HCT116 (cell line): ENCODE measurements at regions not wholly inside any gene's neighbourhood (a gene's known extent, or its start where the extent isn't known, plus 50 kb on each side); places are given as distances from the start of the nearest gene placed in this dataset.

ENCODE experiments used
- ATAC-seq: fragments of 200-7000 bp; cut with Tn5 transposase; 2 replicates; pipeline ENCODE4 v1.9.1; 2020; ENCODE audit warnings: mild to moderate bottlenecking, moderate library complexity
- BruUV-seq: library from RNA; stranded (reverse); fragments of 400-500 nt; replicated peaks from 2 replicates; lab custom pipeline; 2021; lab: Mats Ljungman, UMichigan
- CTCF ChIA-PET: fragments of 300-600 bp; sonication (Branson Sonifier 250); formaldehyde crosslinking; loops from one replicate; lab custom pipeline; 2021; ENCODE audit warnings: antibody characterized with exemption; lab: Charles Lee
- POLR2A ChIA-PET: fragments of 300-600, 350-600 bp; sonication (Branson Sonifier 250); formaldehyde crosslinking; loops from one replicate; lab custom pipeline; 2021; ENCODE audit warnings: antibody characterized with exemption; lab: Charles Lee
- RAD21 ChIA-PET, 2 experiments: fragments of 300-600 bp; sonication (Branson Sonifier 250); formaldehyde crosslinking; loops; one replicate each; lab custom pipeline; 2023; ENCODE audit warnings: low total read pairs in 2 of 2; ENCODE audit not compliant: uncharacterized antibody in 2 of 2, unreplicated experiment in 2 of 2, low non-redundant PET in 1 of 2; lab: Charles Lee
- DNase-seq: peaks from one replicate; pipeline ENCODE4 v3.0.0-alpha.2; 2010; ENCODE audit warnings: low read depth, low spot score
- H2AFZ ChIP-seq: fragments of 200-600 bp; shearing (Covaris generic), sonication (generic); 2 replicates; pipeline ENCODE4 v1.6.1; 2017; ENCODE audit warnings: low read depth, mixed run types, mixed read lengths, antibody characterized with exemption, low read length; ENCODE audit not compliant: poor library complexity, severe bottlenecking
- H3K27ac ChIP-seq: 2 replicates; pipeline ENCODE4 v1.5.1; 2012; ENCODE audit warnings: low read depth, low read length
- H3K27me3 ChIP-seq: fragments of 200-600 bp; sonication (generic); 2 replicates; pipeline ENCODE4 v1.6.1; 2016; ENCODE audit warnings: mixed run types, low read length, mixed read lengths; ENCODE audit not compliant: insufficient read depth
- H3K36me3 ChIP-seq, 2 experiments: fragments of 200-500 bp in 1 of 2; fragments of 200-600 bp in 1 of 2; sonication (Bioruptor generic) in 1 of 2; sonication (generic) in 1 of 2; 2 replicates each; pipeline versions ENCODE4 v1.5.1 to v1.6.1; 2014 to 2016; ENCODE audit warnings: low read length in 2 of 2, inconsistent platforms in 1 of 2, mixed read lengths in 1 of 2, mixed run types in 1 of 2; ENCODE audit not compliant: insufficient read depth in 2 of 2, control insufficient read depth in 1 of 2
- H3K4me1 ChIP-seq, 2 experiments: fragments of 200-600 bp in 1 of 2; sonication (generic) in 1 of 2; 2 replicates each; pipeline versions ENCODE4 v1.5.1 to v1.6.1; 2012 to 2017; ENCODE audit warnings: low read length in 2 of 2, inconsistent platforms in 1 of 2, mild to moderate bottlenecking in 1 of 2, mixed read lengths in 1 of 2, mixed run types in 1 of 2, moderate library complexity in 1 of 2; ENCODE audit not compliant: insufficient read depth in 2 of 2, control insufficient read depth in 1 of 2
- H3K4me2 ChIP-seq: fragments of 200-600 bp; sonication (generic); 2 replicates; pipeline ENCODE4 v1.6.1; 2017; ENCODE audit warnings: mixed run types, low read length, mixed read lengths
- H3K4me3 ChIP-seq, 2 experiments: fragments of 200-600 bp in 1 of 2; sonication (generic) in 1 of 2; replicated peaks in 1 of 2; 2 replicates each; pipeline ENCODE4 v1.5.1; 2011 to 2016; ENCODE audit warnings: low read length in 2 of 2, control low read depth in 1 of 2, low read depth in 1 of 2, mild to moderate bottlenecking in 1 of 2, mixed read lengths in 1 of 2, mixed run types in 1 of 2
- H3K79me2 ChIP-seq: fragments of 200-600 bp; sonication (generic); 2 replicates; pipeline ENCODE4 v1.6.1; 2017; ENCODE audit warnings: mild to moderate bottlenecking, mixed run types, low read length, moderate library complexity, mixed read lengths; ENCODE audit not compliant: insufficient read depth
- H3K9ac ChIP-seq: fragments of 200-600 bp; sonication (generic); 2 replicates; pipeline ENCODE4 v1.6.1; 2016; ENCODE audit warnings: low read length, mixed read lengths
- H3K9me2 ChIP-seq: fragments of 200-600 bp; sonication (generic), shearing (Covaris generic); 2 replicates; pipeline ENCODE4 v1.6.1; 2017; ENCODE audit warnings: mixed run types, mild to moderate bottlenecking, moderate library complexity; ENCODE audit not compliant: insufficient read depth
- H3K9me3 ChIP-seq, 2 experiments: fragments of 200-500 bp in 1 of 2; fragments of 200-600 bp in 1 of 2; sonication (Bioruptor generic) in 1 of 2; sonication (generic) in 1 of 2; 2 replicates each; pipeline ENCODE4 v1.6.1; 2014 to 2017; ENCODE audit warnings: low read length in 2 of 2, mixed read lengths in 2 of 2, inconsistent platforms in 1 of 2, low read depth in 1 of 2, mild to moderate bottlenecking in 1 of 2, mixed run types in 1 of 2, moderate library complexity in 1 of 2; ENCODE audit not compliant: control insufficient read depth in 1 of 2, insufficient read depth in 1 of 2
- H4K20me1 ChIP-seq: fragments of 200-600 bp; sonication (generic), shearing (Covaris generic); 2 replicates; pipeline ENCODE4 v1.6.1; 2017; ENCODE audit warnings: mixed run types, mild to moderate bottlenecking, moderate library complexity; ENCODE audit not compliant: insufficient read depth
- CBX3 ChIP-seq: IDR thresholded peaks from 2 replicates; pipeline ENCODE4 v1.6.1; 2012; ENCODE audit warnings: low read depth
- JUND ChIP-seq: IDR thresholded peaks from 2 replicates; pipeline ENCODE4 v1.6.1; 2012
- POLR2AphosphoS5 ChIP-seq: IDR thresholded peaks from 2 replicates; pipeline ENCODE4 v1.6.1; 2011; ENCODE audit warnings: mild to moderate bottlenecking, low read depth, low read length, moderate library complexity
- SP1 ChIP-seq: IDR thresholded peaks from 2 replicates; pipeline ENCODE4 v1.6.1; 2012; ENCODE audit warnings: low read depth
- SRF ChIP-seq: IDR thresholded peaks from 2 replicates; pipeline ENCODE4 v1.6.1; 2012; ENCODE audit warnings: low read depth
- TCF7L2 ChIP-seq: IDR thresholded peaks from 2 replicates; pipeline ENCODE4 v1.7.0; 2011; ENCODE audit warnings: borderline replicate concordance, inconsistent platforms; ENCODE audit not compliant: insufficient read depth, insufficient read length; ENCODE audit errors: extremely low read depth
- intact Hi-C: fragments of 100-400 bp; cut with micrococcal nuclease; formaldehyde crosslinking; loops from 2 replicates; pipeline ENCODE4 v1.10.0; 2022
- TF ChIP-seq, protein P1 (sequence below): IDR thresholded peaks from 2 replicates; pipeline ENCODE4 v1.6.1; 2012; ENCODE audit warnings: low read depth

DNA sequence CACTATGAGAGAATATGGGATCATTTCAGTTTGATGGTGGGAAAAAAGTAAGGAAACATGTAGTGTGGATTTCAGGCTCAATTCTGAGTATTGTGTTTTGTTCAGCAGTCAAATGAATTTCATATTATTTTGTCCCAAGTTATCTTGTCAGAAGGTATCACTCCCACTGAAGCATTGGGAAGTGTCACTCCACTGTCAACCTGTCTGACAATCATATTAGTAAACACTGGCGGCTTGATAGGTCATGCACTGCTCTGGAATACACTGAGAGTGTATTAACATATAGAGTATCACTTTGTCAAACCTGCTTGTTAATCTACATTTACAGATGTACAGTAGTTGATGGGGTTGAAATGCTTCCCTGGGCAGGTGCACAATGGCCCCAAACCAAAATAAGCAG, 203.6 kb downstream of the HS3ST3A1 start:
- no peaks in the 10 kb centered on the region for H4K20me1 ChIP-seq
- CTCF ChIA-PET, result no interaction called here
- RAD21 ChIA-PET, result no interaction called here
- intact Hi-C loops, result no loop called here
- no peaks in the 10 kb centered on the region for H3K36me3 ChIP-seq
- H3K27me3 ChIP-seq, result no peaks in the 10 kb centered on the region
- no TSS peak for BruUV-seq
- no peak overlapping the region for H2AFZ ChIP-seq
- TF ChIP-seq, protein P1, sequence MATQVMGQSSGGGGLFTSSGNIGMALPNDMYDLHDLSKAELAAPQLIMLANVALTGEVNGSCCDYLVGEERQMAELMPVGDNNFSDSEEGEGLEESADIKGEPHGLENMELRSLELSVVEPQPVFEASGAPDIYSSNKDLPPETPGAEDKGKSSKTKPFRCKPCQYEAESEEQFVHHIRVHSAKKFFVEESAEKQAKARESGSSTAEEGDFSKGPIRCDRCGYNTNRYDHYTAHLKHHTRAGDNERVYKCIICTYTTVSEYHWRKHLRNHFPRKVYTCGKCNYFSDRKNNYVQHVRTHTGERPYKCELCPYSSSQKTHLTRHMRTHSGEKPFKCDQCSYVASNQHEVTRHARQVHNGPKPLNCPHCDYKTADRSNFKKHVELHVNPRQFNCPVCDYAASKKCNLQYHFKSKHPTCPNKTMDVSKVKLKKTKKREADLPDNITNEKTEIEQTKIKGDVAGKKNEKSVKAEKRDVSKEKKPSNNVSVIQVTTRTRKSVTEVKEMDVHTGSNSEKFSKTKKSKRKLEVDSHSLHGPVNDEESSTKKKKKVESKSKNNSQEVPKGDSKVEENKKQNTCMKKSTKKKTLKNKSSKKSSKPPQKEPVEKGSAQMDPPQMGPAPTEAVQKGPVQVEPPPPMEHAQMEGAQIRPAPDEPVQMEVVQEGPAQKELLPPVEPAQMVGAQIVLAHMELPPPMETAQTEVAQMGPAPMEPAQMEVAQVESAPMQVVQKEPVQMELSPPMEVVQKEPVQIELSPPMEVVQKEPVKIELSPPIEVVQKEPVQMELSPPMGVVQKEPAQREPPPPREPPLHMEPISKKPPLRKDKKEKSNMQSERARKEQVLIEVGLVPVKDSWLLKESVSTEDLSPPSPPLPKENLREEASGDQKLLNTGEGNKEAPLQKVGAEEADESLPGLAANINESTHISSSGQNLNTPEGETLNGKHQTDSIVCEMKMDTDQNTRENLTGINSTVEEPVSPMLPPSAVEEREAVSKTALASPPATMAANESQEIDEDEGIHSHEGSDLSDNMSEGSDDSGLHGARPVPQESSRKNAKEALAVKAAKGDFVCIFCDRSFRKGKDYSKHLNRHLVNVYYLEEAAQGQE, result no peak
- TF ChIP-seq JUND (no peak), CBX3 (no peak), SP1 (no peak)
- H3K9me2 ChIP-seq, result no peaks in the 10 kb centered on the region
- H3K4me1 ChIP-seq, result no peaks in the 10 kb centered on the region
- H3K9ac ChIP-seq, result no peak overlapping the region
- H3K79me2 ChIP-seq, result no peaks in the 10 kb centered on the region
- POLR2A ChIA-PET, result no interaction called here
- no peak overlapping the region for H3K27ac ChIP-seq
- H3K4me2 ChIP-seq, result no peak overlapping the region
- DNase-seq (no peak), ATAC-seq (no peak)
- no peaks in the 10 kb centered on the region for H3K9me3 ChIP-seq
- no peak overlapping the region for H3K4me3 ChIP-seq

DNA sequence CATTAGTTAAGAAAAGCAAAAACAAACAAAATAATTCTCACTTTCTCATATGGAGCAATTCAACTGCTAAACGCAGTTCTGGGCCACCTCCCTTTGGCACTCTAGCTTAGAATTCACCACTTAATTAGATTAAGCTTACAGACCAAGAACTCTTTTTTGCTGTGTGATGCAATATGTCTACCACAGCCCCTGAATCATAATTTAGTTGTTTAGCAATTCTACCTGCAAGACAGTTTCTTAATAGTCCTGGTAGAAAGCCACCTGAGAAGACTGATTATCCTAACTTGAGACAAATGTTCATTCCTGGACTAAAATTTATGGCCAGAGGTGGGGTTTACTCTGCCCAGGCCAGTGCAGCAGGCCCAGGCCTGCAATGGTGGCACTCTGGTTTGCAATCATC, 205.9 kb downstream of the HS3ST3A1 start:
- ATAC-seq (no peak), DNase-seq (no peak)
- H3K79me2 ChIP-seq, result no peaks in the 10 kb centered on the region
- ChIA-PET CTCF (no interaction called here), POLR2A (no interaction called here), RAD21 (no interaction called here)
- H3K27ac ChIP-seq, result no peak overlapping the region
- no peak overlapping the region for H3K4me2 ChIP-seq
- H4K20me1 ChIP-seq, result no peaks in the 10 kb centered on the region
- BruUV-seq, result no TSS peak
- no peaks in the 10 kb centered on the region for H3K27me3 ChIP-seq
- no peak overlapping the region for H2AFZ ChIP-seq
- H3K9me2 ChIP-seq, result no peaks in the 10 kb centered on the region
- no peaks in the 10 kb centered on the region for H3K36me3 ChIP-seq
- H3K4me3 ChIP-seq, result no peak overlapping the region
- intact Hi-C loops, result no loop called here
- H3K4me1 ChIP-seq, result no peaks in the 10 kb centered on the region
- no peak for TF ChIP-seq TCF7L2
- no peak for TF ChIP-seq SRF
- no peak for TF ChIP-seq POLR2AphosphoS5
- H3K9me3 ChIP-seq, result no peaks in the 10 kb centered on the region
- no peak overlapping the region for H3K9ac ChIP-seq
